ENCODE measurements at regions not wholly inside any gene's neighbourhood (a gene's known extent, or its start where the extent isn't known, plus 50 kb on each side); places are given as distances from the start of the nearest gene placed in this dataset.

GRCh38 chr5:74476046-74476818 lies 164.3 kb downstream of the ENC1 start:
- no peak for TF ChIP-seq CTCF (IDR thresholded peaks at IDR 0.05; ENCODE audit: borderline replicate concordance, insufficient read depth, low read depth, low read length)
- no peak overlapping the region for H3K4me3 ChIP-seq (ENCODE audit: low read depth, low read length)

DNA sequence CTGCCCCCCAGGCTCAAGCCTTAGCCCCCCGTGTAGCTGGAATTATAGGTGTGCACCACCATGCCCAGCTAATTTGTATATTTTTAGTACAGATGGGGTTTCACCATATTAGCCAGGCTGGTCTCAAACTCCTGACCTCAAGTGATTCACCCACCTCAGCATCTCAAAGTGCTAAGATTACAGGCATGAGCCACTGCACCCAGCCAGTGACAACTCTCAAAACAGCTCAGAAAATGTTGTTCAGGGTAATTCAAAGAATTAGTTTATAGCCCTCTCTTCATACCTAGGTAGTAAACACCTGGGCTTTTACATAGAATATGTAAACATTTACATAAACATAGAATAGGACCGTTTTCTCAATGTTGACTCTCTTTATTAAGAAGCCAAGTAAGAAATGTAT lies 168.7 kb downstream of the ENC1 start:
- no peak for TF ChIP-seq CTCF (IDR thresholded peaks at IDR 0.05; ENCODE audit: borderline replicate concordance, insufficient read depth, low read depth, low read length)

GRCh38 chr5:74469234-74469994 lies 171.1 kb downstream of the ENC1 start:
- no peak for TF ChIP-seq CTCF (IDR thresholded peaks at IDR 0.05; ENCODE audit: borderline replicate concordance, insufficient read depth, low read depth, low read length)
- no peak overlapping the region for H3K4me3 ChIP-seq (ENCODE audit: low read depth, low read length)

More for the DNA sequence above, 168.7 kb downstream of the ENC1 start:
- no peak overlapping the region for H3K4me3 ChIP-seq (ENCODE audit: low read depth, low read length)

- H3K4me3 ChIP-seq (ENCODE audit: low read depth, low read length), result no peak overlapping the region
- no peak for TF ChIP-seq CTCF (IDR thresholded peaks at IDR 0.05; ENCODE audit: borderline replicate concordance, insufficient read depth, low read depth, low read length)
Observed at GRCh38 chr5:74468421-74468820, 172.1 kb downstream of the ENC1 start.

GRCh38 chr5:74465724-74466123 lies 174.8 kb downstream of the ENC1 start:
- TF ChIP-seq CTCF (IDR thresholded peaks at IDR 0.05; ENCODE audit: borderline replicate concordance, insufficient read depth, low read depth, low read length), result no peak
- H3K4me3 ChIP-seq (ENCODE audit: low read depth, low read length), result no peak overlapping the region

DNA sequence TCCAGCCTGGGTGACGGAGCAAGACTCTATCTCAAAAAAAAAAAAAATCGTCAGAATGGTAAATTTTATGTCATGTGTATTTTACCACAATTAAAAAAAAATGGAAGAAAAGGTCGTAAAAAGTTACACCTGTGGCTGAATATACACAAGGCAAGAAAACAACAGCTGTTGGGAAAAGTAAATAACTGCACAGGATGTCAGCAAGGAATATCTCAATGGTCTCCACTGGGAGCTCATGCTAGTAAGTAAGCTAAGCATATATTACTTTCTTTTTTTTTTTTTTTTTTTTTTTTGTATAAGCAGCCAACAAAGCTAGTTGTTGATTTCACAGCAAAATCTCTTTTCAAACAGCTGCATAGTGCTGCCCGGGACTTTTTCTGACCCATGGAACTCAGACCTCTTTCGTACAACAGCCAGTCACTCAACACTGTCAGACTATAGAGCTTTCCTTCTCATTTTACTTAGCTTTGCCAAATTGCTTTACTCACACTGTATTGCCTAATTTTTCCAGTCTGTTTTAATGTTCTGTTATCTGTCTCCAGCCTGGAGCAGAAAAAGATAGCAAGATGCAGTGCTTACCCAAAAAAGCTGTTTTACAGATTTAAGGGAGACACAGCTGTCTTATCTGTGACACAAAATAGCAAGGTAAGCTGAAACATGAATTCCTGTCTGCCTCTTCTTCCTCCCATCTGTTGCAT lies 175.9 kb downstream of the ENC1 start:
- no peak for TF ChIP-seq CTCF (IDR thresholded peaks at IDR 0.05; ENCODE audit: borderline replicate concordance, insufficient read depth, low read depth, low read length)
- no peak overlapping the region for H3K4me3 ChIP-seq (ENCODE audit: low read depth, low read length)
